Psoas muscle (tissue), 7 donors: ENCODE measurements at regions not wholly inside any gene's neighbourhood (a gene's known extent, or its start where the extent isn't known, plus 50 kb on each side); places are given as distances from the start of the nearest gene placed in this dataset.

ENCODE experiments used
- ATAC-seq, 4 donors: fragments of 200-7000 bp; cut with Tn5 transposase; one replicate each; pipeline ENCODE4 v1.9.1; 2020; ENCODE audit warnings: moderate library complexity in 3 of 4, mild to moderate bottlenecking in 2 of 4
- DNase-seq, 2 donors: peaks; one replicate each; pipeline ENCODE4 v3.0.0-alpha.2; 2020
- H3K27ac ChIP-seq: fragments of 200-600 bp; one replicate; pipeline ENCODE4 v1.8.0; 2022
- H3K27me3 ChIP-seq, 3 donors: fragments of 200-600 bp in 1 of 3; one replicate each; pipeline versions ENCODE4 v1.6.1 to v1.8.0; 2013 to 2022; ENCODE audit warnings: low read length in 2 of 3, mild to moderate bottlenecking in 2 of 3, moderate library complexity in 1 of 3; ENCODE audit not compliant: insufficient read depth in 3 of 3
- H3K36me3 ChIP-seq, 2 donors: fragments of 200-600 bp in 1 of 2; one replicate each; pipeline versions ENCODE4 v1.6.1 to v1.8.0; 2013 to 2022; ENCODE audit warnings: low read depth in 1 of 2, mild to moderate bottlenecking in 1 of 2, moderate library complexity in 1 of 2; ENCODE audit not compliant: insufficient read depth in 1 of 2
- H3K4me1 ChIP-seq: fragments of 200-600 bp; one replicate; pipeline ENCODE4 v1.8.0; 2022
- H3K4me3 ChIP-seq: fragments of 200-600 bp; one replicate; pipeline ENCODE4 v1.8.0; 2022; ENCODE audit warnings: mild to moderate bottlenecking
- H3K9me3 ChIP-seq: fragments of 200-600 bp; one replicate; pipeline ENCODE4 v1.8.0; 2022
- WGBS, 3 donors: extraction: QIAGEN DNeasy Blood & Tissue Kit; methylation state at CpG; one replicate each; pipeline versions ENCODE4 v1.1.6 to v1.1.7; 2013; 5-methylcytosine and 5-hydroxymethylcytosine counted together
- intact Hi-C, 2 donors: fragments of 100-400 bp; cut with DNase I; formaldehyde crosslinking; loops; one replicate each; pipeline versions ENCODE4 v1.11.0 to v1.14.2; 2022
- TF ChIP-seq, protein P1 (sequence below): fragments of 200-600 bp; IDR thresholded peaks from one replicate; pipeline ENCODE4 v1.8.0; 2022; ENCODE audit warnings: antibody characterized with exemption
- donor health status: healthy with polysubstance abuse.
- donor health status: DM: no; HTN: no; CAD: no; lungs with moderate emphysema.
- donor health status: Bipolar disorder and iron deficiency.
- donor health status: healthy.
- donor health status: DM: yes; HTN: yes; CAD: no.
- donor health status: DM: no; HTN: no; CAD: no.
- donor health status: DM: yes; HTN: yes; CAD: no.

DNA sequence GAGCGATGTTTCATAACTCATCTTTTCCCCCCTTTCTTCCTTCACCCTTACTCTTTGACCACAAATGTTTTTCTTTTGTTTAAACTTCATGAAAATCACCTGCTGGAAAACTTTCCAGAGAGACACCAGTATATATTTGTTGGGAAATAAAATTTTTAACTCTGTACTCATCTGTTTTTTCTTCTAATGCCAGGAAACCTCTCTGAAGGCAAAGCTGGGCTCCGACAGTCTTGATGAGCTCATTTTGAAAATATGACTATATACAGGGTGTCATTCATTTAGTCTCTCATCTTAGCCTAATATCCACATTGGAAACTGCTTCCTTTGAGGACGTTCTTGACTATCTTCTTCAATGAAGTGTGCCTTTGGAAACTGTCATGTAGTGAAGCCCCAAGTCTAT is 339.6 kb upstream of the ROBO2 start:
- Histone ChIP-seq H3K36me3 (no peaks in the 10 kb centered on the region), H3K4me3 (no peak overlapping the region), H3K27ac (no peak overlapping the region), H3K9me3 (no peaks in the 10 kb centered on the region), H3K27me3 (no peaks in the 10 kb centered on the region), H3K4me1 (no peaks in the 10 kb centered on the region)
- ATAC-seq (no peak), DNase-seq (no peak)
- intact Hi-C loops = no loop called here
- 62 to 74% (median 64%) methylated on average over 3 of the region's 3 CpGs for WGBS, 3 donors
- TF ChIP-seq, protein P1, sequence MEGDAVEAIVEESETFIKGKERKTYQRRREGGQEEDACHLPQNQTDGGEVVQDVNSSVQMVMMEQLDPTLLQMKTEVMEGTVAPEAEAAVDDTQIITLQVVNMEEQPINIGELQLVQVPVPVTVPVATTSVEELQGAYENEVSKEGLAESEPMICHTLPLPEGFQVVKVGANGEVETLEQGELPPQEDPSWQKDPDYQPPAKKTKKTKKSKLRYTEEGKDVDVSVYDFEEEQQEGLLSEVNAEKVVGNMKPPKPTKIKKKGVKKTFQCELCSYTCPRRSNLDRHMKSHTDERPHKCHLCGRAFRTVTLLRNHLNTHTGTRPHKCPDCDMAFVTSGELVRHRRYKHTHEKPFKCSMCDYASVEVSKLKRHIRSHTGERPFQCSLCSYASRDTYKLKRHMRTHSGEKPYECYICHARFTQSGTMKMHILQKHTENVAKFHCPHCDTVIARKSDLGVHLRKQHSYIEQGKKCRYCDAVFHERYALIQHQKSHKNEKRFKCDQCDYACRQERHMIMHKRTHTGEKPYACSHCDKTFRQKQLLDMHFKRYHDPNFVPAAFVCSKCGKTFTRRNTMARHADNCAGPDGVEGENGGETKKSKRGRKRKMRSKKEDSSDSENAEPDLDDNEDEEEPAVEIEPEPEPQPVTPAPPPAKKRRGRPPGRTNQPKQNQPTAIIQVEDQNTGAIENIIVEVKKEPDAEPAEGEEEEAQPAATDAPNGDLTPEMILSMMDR = no peak

DNA sequence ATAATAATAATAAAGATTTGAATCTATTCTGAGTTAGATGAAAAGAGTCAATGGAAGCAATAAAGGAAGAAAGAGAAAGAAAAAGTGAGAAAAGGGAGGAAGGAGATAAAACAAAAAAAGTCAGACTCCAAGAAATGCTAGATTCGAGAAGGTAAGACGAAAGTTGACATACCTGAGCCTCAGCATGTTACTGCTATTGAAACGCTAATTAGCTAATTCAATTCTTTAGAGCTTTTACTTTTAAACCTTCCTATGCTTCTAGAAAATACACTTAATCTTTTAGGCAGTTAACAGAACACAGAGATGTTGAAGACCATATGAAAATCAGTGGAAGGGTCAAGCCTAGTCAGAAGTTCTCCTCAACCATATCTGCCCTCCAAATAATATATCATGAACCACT is 337.2 kb upstream of the ROBO2 start:
- TF ChIP-seq, protein P1 = no peak
- no peak for DNase-seq
- Histone ChIP-seq H3K27ac (no peak overlapping the region), H3K36me3 (no peaks in the 10 kb centered on the region), H3K4me3 (no peak overlapping the region), H3K27me3 (no peaks in the 10 kb centered on the region), H3K9me3 (no peaks in the 10 kb centered on the region), H3K4me1 (no peaks in the 10 kb centered on the region)
- 51 to 59% (median 56%) methylated on average over 3 of the region's 3 CpGs for WGBS, 3 donors
- intact Hi-C loops = no loop called here
- ATAC-seq = no peak

DNA sequence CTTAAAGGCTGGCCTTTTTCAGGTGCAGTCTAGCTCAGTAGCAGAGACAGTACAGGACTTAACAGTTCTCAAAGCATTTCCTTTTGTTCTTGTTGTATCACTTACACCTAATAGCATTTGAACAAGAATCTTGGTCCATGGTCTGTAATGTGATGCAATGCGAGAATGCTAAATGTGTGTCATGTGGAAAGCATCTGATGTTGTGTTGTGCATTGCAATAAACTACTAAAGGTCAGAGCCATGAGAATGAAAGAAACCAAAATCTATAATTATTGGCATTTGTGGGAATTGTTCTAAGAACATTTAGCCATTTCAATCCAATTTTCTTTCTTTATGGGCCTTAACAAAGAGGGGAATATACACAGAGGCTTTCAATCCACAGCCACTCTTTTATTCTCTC is 324.5 kb upstream of the ROBO2 start:
- DNase-seq (no peak), ATAC-seq (no peak)
- H3K4me1 ChIP-seq = no peaks in the 10 kb centered on the region
- H3K4me3 ChIP-seq = no peak overlapping the region
- no peaks in the 10 kb centered on the region for H3K27me3 ChIP-seq
- no peaks in the 10 kb centered on the region for H3K36me3 ChIP-seq
- intact Hi-C loops = no loop called here
- H3K9me3 ChIP-seq = no peaks in the 10 kb centered on the region
- no peak overlapping the region for H3K27ac ChIP-seq
- WGBS, 3 donors = 76 to 90% (median 80%) methylated on average over 1 of the region's 1 CpG
- TF ChIP-seq, protein P1 = no peak

DNA sequence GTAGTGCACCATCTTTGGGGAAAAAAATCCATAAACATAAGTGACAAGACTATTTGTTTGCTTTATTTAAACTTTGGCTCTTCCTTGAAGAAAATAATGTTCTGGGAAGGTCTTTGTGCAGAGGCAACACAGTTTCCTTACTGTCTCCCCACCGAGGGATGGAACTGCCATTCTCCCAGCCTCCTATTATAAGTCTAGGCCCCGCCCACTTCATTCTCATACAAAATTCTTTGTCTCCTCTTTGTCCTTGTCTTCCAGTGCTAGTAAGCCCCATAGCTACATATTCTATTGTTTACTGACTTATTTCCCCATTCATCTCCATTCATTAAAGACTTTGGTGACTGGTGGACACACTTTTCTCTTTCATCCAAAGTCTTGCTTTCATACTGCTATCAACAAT is 316.5 kb upstream of the ROBO2 start:
- H3K4me1 ChIP-seq = no peaks in the 10 kb centered on the region
- no peaks in the 10 kb centered on the region for H3K9me3 ChIP-seq
- H3K27ac ChIP-seq = no peak overlapping the region
- no peaks in the 10 kb centered on the region for H3K36me3 ChIP-seq
- H3K27me3 ChIP-seq = no peaks in the 10 kb centered on the region
- intact Hi-C loops = no loop called here
- DNase-seq (no peak), ATAC-seq (no peak)
- WGBS, 3 donors = 68 to 73% (median 71%) methylated on average over 2 of the region's 2 CpGs
- TF ChIP-seq, protein P1 = no peak
- no peak overlapping the region for H3K4me3 ChIP-seq

DNA sequence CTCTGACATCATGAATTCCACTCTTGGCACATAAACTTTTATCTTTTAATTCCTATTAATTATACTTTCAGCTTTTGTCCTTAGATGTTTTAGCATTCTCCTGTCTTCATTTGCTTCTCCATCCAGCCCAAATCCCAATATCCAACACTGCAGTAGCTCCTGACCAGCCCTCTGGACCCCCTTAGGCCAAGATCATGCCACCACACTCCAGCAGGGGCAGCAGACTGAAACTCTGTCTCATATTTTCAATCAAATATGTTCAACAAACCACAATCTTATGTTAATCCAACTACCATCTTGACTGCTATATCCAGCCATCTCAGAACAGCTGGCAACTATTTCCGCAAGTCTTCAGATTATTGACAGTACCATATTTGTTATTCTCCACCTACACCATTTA is 315.8 kb upstream of the ROBO2 start:
- no peaks in the 10 kb centered on the region for H3K9me3 ChIP-seq
- TF ChIP-seq, protein P1 = no peak
- intact Hi-C loops = no loop called here
- no peak overlapping the region for H3K4me3 ChIP-seq
- DNase-seq (no peak), ATAC-seq (no peak)
- 85 to 97% (median 93%) methylated on average over 1 of the region's 1 CpG for WGBS, 3 donors
- H3K27me3 ChIP-seq = no peaks in the 10 kb centered on the region
- no peaks in the 10 kb centered on the region for H3K36me3 ChIP-seq
- no peak overlapping the region for H3K27ac ChIP-seq
- H3K4me1 ChIP-seq = no peaks in the 10 kb centered on the region
